ENCODE measurements at regions not wholly inside any gene's neighbourhood (a gene's known extent, or its start where the extent isn't known, plus 50 kb on each side); places are given as distances from the start of the nearest gene placed in this dataset.
"Not testable (repeated sequence)": the region's sequence is repeated elsewhere in the genome, so short reads cannot be mapped to it uniquely, and the experiment has no call there.

GRCh38 chr3:124325248-124325647, 333.3 kb upstream of the ROPN1 start:
- no peak for FAIRE-seq

GRCh38 chr3:124329723-124330122, 337.8 kb upstream of the ROPN1 start:
- no peak for FAIRE-seq

DNA sequence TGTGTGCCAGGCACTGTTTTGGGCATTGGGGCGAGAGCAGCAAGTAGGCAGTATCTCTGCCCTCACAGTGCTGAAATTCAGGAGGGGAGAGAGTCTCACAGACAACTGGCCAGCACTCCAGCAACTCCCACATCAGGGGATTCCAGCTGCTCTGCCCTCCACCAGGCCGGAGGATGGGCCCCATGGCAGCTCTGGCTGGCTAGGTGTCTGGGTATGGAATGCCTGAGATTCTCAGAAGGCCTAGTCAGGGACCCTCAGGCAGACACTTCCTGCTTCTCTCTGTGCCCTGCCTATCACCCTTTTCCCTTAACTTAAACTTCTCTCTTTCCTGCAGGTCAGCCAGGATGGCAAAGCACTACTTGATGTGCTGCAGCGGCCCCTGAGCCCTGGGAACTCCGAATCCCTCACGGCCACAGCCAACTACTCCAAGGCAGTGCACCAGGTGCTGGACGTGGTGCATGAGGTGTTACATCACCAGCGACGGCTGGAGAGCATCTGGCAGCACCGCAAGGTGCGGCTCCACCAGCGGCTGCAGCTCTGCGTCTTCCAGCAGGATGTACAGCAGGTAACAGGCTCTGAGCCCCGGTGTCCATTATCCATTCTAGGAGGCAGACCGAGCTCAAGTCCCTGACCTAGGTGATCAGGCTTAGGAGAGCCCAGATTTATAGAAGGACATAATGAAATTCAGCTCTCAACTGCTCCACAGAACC, 342.2 kb upstream of the ROPN1 start:
- FAIRE-seq = no peak

- FAIRE-seq = no peak
Measured at GRCh38 chr3:124336067-124336656, 344.2 kb upstream of the ROPN1 start.

GRCh38 chr3:124345845-124346244, 353.9 kb upstream of the ROPN1 start:
- no peak for FAIRE-seq

DNA sequence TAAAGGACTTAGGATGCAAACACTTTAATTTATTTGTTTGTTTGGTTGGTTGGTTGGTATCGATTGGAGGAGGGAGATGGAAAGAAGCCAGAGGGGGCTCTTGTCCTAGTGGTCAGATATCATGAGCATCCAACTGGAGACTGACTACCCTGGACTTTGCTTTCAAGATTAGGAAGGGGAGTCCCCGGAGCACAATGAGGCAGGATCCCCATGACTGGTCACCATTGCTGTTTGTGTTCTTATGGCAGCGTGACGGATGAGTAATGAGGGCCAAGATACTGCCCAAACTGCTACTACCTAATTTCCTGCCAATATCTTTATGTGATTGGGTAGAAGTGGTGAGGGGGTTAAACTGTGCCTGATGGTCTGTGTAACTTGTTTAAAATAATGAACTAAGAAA, 354.6 kb upstream of the ROPN1 start:
- FAIRE-seq = no peak

DNA sequence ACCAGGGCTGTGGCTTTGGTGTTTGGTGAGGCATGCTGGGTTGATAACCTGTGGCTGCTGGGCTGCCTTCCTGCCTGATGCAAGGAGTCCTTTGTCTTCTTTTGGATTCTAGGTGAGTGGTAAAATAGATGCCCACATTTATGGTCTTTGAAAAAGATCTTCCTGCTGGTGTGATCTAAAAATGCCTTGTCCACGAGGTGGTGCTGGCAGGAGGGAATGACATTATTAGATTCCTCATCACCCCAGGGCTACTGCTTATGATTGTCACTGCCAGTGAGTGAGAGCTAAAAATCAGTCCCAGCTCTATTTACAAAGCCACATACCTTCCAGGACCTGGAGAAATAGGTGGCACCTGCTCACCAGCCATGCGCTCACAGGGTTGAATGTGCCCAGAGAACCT, 355.5 kb upstream of the ROPN1 start:
- no peak for FAIRE-seq

DNA sequence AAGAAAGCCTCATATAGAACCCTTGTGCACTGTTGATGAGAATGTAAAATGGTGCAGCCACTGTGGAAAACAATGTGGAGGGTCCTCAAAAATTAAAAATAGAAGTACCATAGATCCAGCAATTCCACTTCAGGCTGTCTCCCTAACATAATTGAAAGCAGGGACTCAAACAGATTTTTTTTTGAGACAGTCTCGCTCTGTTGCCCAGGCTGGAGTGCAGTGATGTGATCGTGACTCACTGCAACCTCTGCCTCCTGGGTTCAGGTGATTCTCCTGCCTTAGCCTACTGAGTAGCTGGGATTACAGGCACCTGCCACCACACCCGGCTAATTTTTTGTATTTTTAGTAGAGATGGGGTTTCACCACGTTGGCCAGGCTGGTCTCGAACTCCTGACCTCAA, 356.6 kb upstream of the ROPN1 start:
- FAIRE-seq = not testable (repeated sequence)

- FAIRE-seq = peak; percentile 3
Measured at GRCh38 chr3:124351430-124352148, 359.7 kb upstream of the ROPN1 start.

DNA sequence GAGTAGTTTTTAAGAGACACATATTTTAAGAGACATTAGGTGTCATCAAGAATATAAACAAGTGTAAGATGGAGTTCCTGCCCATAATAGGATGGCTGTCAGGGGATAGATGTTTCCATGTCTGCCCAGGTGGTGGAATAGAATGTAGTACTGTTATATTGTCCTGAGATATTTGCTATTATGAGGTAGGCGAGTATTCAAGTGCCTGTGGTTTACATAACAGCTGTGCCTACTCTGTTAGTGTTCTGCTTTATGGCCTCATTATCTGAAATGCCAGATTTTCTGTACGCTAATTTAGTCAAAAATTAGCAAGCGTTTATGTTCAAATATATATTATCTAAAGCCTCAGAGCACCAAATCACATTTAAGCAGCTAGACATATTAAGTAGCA, 360.2 kb upstream of the ROPN1 start:
- no peak for FAIRE-seq

- no peak for FAIRE-seq
Measured at GRCh38 chr3:124353691-124354090, 361.8 kb upstream of the ROPN1 start.

DNA sequence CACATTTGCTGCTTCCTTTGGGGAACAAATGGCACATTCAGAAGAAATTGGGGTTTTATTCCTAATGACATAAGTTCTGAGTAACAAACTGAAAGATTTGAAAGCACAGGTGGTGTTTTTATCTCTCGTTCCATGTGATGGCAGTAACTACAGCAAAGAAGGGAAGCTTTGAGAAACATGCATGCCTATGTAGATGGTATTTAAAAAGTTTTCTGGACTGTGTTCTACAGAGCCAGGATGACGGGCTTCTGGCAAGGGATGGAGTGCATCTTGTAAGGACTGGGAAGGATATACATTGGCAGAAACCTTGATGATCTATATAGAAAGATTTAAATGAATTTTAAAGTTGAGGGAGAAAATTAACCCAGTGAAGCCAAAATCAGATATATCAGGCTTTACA, 362.2 kb upstream of the ROPN1 start:
- FAIRE-seq = no peak

- no peak for FAIRE-seq
Measured at GRCh38 chr3:124358156-124358555, 366.2 kb upstream of the ROPN1 start.

GRCh38 chr3:124360155-124360554, 368.2 kb upstream of the ROPN1 start:
- no peak for FAIRE-seq

DNA sequence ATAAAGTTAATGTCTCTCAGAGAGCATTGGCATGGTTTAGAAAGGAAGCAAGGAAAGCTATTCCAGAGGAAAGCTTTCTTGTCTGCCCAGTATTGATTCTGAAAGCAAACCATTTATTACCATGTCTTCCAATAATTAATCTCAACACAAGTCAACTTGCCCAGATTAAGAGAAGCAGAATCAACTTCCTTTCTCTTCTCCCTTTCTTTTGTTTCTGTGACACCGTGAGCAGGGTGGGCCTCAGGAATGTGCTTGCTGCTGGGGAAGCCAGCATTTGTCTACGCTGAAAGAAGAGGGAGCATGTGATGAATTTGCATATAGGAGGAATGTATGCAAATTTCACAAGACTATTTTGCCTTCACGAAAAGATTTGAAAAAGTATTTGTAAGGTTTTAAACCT, 368.6 kb upstream of the ROPN1 start:
- FAIRE-seq = no peak

GRCh38 chr3:124361566-124361965, 368.7 kb upstream of the UMPS start:
- FAIRE-seq = no peak

- FAIRE-seq = no peak
Measured at GRCh38 chr3:124362455-124362854, 367.8 kb upstream of the UMPS start.

DNA sequence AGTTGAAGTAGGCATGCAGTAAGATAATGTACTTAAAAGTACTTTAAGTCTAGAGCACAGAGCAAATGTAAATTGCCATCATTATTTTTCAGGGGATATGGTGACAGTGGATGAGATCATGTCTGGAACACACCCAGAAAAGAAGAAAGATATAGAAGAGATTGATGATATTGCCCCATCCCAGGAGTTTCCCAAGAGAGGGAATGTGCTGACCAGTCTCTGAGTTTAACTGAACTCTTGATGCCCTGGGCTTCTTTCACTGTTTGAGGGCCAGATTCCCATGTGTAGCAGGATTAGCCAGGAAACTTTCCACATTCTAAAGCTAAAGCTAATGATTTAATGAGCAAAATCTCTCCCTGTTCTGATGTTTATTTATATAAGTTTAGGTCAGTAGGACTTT, 366.8 kb upstream of the UMPS start:
- no peak for FAIRE-seq

- FAIRE-seq = no peak
Measured at GRCh38 chr3:124364317-124365020, 365.8 kb upstream of the UMPS start.

- not testable (repeated sequence) for FAIRE-seq
Measured at GRCh38 chr3:124366655-124367054, 363.6 kb upstream of the UMPS start.

DNA sequence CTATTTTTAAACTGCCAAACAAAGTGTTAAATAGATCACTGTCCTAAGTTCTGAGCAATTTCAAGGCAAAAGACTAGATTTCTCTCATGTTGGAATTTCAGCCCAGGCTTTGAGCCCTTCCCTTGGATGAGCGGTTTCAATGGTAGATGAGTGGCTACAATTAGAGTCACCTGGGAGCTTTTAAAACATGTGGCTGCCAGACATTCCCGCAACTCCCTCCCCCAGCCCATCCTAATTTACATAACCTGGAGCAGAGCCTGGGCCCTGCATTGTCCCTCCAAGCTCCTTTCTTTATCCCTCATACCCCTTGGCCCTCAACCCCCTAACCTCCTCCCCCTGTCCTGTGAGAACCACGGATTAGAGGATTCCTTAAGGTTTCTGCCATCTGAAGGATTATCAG, 357.5 kb upstream of the UMPS start:
- FAIRE-seq = no peak

DNA sequence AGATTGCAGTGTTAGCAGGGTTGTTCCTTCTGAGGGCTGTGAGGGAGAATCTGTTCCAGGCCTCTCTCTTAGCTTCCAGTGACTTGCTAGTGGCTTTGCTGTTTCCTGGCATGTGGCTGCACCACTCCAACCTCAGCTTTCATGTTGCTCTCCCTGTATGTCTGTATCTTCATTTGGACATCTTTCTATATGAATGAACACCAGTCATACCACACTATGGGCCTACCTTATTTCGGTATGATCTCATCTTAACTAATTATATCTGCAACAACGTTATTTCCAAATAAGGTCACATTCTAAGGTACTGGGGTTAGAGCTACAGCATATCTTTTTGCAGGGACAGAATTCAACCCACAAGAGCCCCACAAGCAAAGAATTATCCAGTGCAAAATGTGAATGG, 356.7 kb upstream of the UMPS start:
- no peak for FAIRE-seq

GRCh38 chr3:124374583-124374982, 355.7 kb upstream of the UMPS start:
- FAIRE-seq = no peak
